ENCODE measurements at regions not wholly inside any gene's neighbourhood (a gene's known extent, or its start where the extent isn't known, plus 50 kb on each side); places are given as distances from the start of the nearest gene placed in this dataset.

DNA sequence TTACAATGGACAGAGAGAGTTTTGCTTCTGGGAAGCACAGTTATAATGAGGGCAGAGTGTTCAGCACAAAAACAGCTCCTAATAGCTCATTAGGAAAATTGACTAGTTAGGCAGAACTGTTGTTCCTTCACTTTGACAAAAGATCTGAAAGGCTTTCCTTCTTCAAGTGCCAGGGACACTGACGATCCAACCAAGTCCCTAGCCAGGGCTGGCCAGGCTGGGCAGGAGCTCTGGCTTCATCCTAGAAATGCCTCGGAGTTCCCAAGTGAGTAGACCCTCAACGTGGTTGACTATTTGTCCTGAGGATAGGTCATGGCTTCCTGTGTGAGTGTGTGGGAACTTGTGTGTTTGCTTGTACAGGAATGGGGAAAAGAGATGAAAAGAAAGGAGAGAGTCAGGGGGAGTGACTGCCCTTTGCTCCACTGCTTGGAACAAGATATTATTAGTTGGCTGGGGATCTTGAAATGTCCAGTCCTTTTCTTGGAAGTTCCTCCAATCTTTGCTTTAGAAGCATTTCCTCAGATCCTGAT, 617.9 kb downstream of the NTRK3 start:
- no peak overlapping the region for H2AFZ ChIP-seq
- DNase-seq, result no peak
- intact Hi-C loops (cut with micrococcal nuclease; ENCODE audit: unreplicated experiment), result no loop called here
- H4K20me1 ChIP-seq (ENCODE audit: insufficient read depth), result no peaks in the 10 kb centered on the region
- no peaks in the 10 kb centered on the region for H3K4me1 ChIP-seq (replicated peaks; ENCODE audit: insufficient read depth)
- no peaks in the 10 kb centered on the region for H3K27me3 ChIP-seq (ENCODE audit: insufficient read depth, low read depth)
- no peak overlapping the region for H3K4me2 ChIP-seq
- no peaks in the 10 kb centered on the region for H3K36me3 ChIP-seq (ENCODE audit: low read depth)
- H3K9me2 ChIP-seq (ENCODE audit: insufficient read depth), result no peaks in the 10 kb centered on the region
- H3F3A ChIP-seq (ENCODE audit: insufficient read depth, low read depth), result no peaks in the 10 kb centered on the region
- no TSS peak for BruUV-seq (replicated peaks)
- no peaks in the 10 kb centered on the region for H3K9me3 ChIP-seq (ENCODE audit: insufficient read depth, low read depth)
- CTCF ChIA-PET, result no interaction called here
- H3K4me3 ChIP-seq, result no peak overlapping the region
- POLR2A ChIA-PET (ENCODE audit: unreplicated experiment), result no interaction called here
- H3K27ac ChIP-seq, result no peak overlapping the region
- TF ChIP-seq EZH2 (IDR thresholded peaks at IDR 0.05; ENCODE audit: low read depth), result no peak
- TF ChIP-seq, protein P1, sequence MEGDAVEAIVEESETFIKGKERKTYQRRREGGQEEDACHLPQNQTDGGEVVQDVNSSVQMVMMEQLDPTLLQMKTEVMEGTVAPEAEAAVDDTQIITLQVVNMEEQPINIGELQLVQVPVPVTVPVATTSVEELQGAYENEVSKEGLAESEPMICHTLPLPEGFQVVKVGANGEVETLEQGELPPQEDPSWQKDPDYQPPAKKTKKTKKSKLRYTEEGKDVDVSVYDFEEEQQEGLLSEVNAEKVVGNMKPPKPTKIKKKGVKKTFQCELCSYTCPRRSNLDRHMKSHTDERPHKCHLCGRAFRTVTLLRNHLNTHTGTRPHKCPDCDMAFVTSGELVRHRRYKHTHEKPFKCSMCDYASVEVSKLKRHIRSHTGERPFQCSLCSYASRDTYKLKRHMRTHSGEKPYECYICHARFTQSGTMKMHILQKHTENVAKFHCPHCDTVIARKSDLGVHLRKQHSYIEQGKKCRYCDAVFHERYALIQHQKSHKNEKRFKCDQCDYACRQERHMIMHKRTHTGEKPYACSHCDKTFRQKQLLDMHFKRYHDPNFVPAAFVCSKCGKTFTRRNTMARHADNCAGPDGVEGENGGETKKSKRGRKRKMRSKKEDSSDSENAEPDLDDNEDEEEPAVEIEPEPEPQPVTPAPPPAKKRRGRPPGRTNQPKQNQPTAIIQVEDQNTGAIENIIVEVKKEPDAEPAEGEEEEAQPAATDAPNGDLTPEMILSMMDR (conservative IDR thresholded peaks at IDR 0.05), result no peak
- no peaks in the 10 kb centered on the region for H3K79me2 ChIP-seq (ENCODE audit: low read depth)

DNA sequence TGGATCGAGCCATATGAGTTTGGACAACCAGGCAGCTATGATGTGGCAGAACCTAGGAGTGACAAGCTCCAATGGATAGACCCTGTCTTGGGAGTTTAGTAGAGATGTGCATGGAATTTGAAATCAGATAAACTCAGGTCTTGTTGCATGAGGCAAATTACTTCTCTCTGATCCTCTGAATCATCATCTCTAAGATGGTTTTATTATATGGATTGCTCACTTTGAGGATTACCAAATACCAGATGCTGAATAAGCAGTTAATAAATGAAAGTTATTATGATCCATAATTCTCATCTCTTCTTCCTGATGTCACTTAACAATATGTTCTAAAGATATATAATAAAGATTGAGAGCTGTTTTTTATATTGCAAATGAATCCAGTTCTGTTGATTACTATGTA, 622.2 kb downstream of the NTRK3 start:
- no peak overlapping the region for H2AFZ ChIP-seq
- no peaks in the 10 kb centered on the region for H4K20me1 ChIP-seq (ENCODE audit: insufficient read depth)
- H3K4me3 ChIP-seq, result no peak overlapping the region
- H3K4me2 ChIP-seq, result no peak overlapping the region
- no peaks in the 10 kb centered on the region for H3K9me3 ChIP-seq (ENCODE audit: insufficient read depth, low read depth)
- H3K36me3 ChIP-seq (ENCODE audit: low read depth), result no peaks in the 10 kb centered on the region
- TF ChIP-seq, protein P1 (conservative IDR thresholded peaks at IDR 0.05), result no peak
- TF ChIP-seq EZH2 (IDR thresholded peaks at IDR 0.05; ENCODE audit: low read depth), result no peak
- no peak overlapping the region for H3K27ac ChIP-seq
- H3F3A ChIP-seq (ENCODE audit: insufficient read depth, low read depth), result no peaks in the 10 kb centered on the region
- ChIA-PET CTCF (no interaction called here), POLR2A (ENCODE audit: unreplicated experiment) (no interaction called here)
- H3K4me1 ChIP-seq (replicated peaks; ENCODE audit: insufficient read depth), result no peaks in the 10 kb centered on the region
- no peak for DNase-seq
- no peaks in the 10 kb centered on the region for H3K27me3 ChIP-seq (ENCODE audit: insufficient read depth, low read depth)
- no peaks in the 10 kb centered on the region for H3K79me2 ChIP-seq (ENCODE audit: low read depth)
- no peaks in the 10 kb centered on the region for H3K9me2 ChIP-seq (ENCODE audit: insufficient read depth)
- intact Hi-C loops (cut with micrococcal nuclease; ENCODE audit: unreplicated experiment), result no loop called here
- no TSS peak for BruUV-seq (replicated peaks)

DNA sequence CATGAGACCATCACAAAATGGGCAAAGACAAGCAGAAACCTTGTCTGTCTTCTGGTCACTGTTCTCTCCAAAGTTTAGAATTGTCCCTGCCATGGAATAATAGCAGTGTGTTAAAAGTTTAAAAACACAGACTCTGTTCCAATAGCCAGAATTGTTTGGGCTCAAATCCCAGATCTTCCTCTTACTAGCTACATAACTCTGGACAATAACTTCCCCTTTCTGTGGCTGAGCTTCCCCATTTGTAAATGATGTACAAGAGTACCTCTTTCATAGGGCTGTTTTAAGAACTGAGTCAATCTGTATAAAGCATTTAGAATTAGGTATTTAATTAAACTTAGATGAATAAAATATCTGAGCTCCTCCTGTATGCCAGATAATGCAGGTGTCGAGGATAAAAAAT, 623.0 kb downstream of the NTRK3 start:
- Histone ChIP-seq H3F3A (ENCODE audit: insufficient read depth, low read depth) (no peaks in the 10 kb centered on the region), H3K27me3 (ENCODE audit: insufficient read depth, low read depth) (no peaks in the 10 kb centered on the region), H3K4me1 (replicated peaks; ENCODE audit: insufficient read depth) (no peaks in the 10 kb centered on the region), H3K4me2 (no peak overlapping the region), H3K9me3 (ENCODE audit: insufficient read depth, low read depth) (no peaks in the 10 kb centered on the region), H2AFZ (no peak overlapping the region), H3K4me3 (no peak overlapping the region), H3K36me3 (ENCODE audit: low read depth) (no peaks in the 10 kb centered on the region), H4K20me1 (ENCODE audit: insufficient read depth) (no peaks in the 10 kb centered on the region), H3K79me2 (ENCODE audit: low read depth) (no peaks in the 10 kb centered on the region), H3K9me2 (ENCODE audit: insufficient read depth) (no peaks in the 10 kb centered on the region), H3K27ac (no peak overlapping the region)
- no peak for TF ChIP-seq EZH2 (IDR thresholded peaks at IDR 0.05; ENCODE audit: low read depth)
- TF ChIP-seq, protein P1 (conservative IDR thresholded peaks at IDR 0.05), result no peak
- ChIA-PET POLR2A (ENCODE audit: unreplicated experiment) (no interaction called here), CTCF (no interaction called here)
- no TSS peak for BruUV-seq (replicated peaks)
- DNase-seq, result no peak
- intact Hi-C loops (cut with micrococcal nuclease; ENCODE audit: unreplicated experiment), result no loop called here

Measured in PC-9 (cell line).